Endothelial cell of umbilical vein (primary cell): ENCODE measurements at regions not wholly inside any gene's neighbourhood (a gene's known extent, or its start where the extent isn't known, plus 50 kb on each side); places are given as distances from the start of the nearest gene placed in this dataset.

ENCODE experiments used
- BruUV-seq: library from RNA; stranded (reverse); fragments of 400-500 nt; replicated peaks from 2 replicates; lab custom pipeline; 2021; lab: Mats Ljungman, UMichigan
- CTCF ChIA-PET: fragments of 300-600, 350-600 bp; sonication (Branson Sonifier 250); formaldehyde crosslinking; loops from one replicate; lab custom pipeline; 2021; ENCODE audit warnings: antibody characterized with exemption, inconsistent platforms; lab: Charles Lee
- POLR2A ChIA-PET: fragments of 300-600, 350-600 bp; sonication (Branson Sonifier 250); formaldehyde crosslinking; loops from one replicate; lab custom pipeline; 2021; ENCODE audit warnings: antibody characterized with exemption, inconsistent platforms; lab: Charles Lee
- DNase-seq: peaks from one replicate; pipeline ENCODE4 v3.0.0-alpha.2; 2011; ENCODE audit warnings: low read depth, low spot score
- FAIRE-seq: peaks from 2 replicates; lab custom pipeline; 2011; peaks lifted over from hg19 to GRCh38; lab: Jason Lieb, UNC
- H2AFZ ChIP-seq: 2 replicates; pipeline ENCODE4 v1.6.0; 2012; ENCODE audit warnings: low read depth, low read length, control low read depth, inconsistent platforms
- H3K27ac ChIP-seq: 2 replicates; pipeline ENCODE4 v1.5.1; 2011; ENCODE audit warnings: low read depth, mild to moderate bottlenecking, control low read depth, low read length, moderate library complexity; ENCODE audit not compliant: insufficient read depth
- H3K27me3 ChIP-seq, 2 experiments: 2 replicates each; pipeline versions ENCODE4 v1.6.0 to v1.6.1; 2011; ENCODE audit warnings: low read length in 2 of 2, mixed read lengths in 1 of 2; ENCODE audit not compliant: control insufficient read depth in 2 of 2, insufficient read depth in 2 of 2
- H3K36me3 ChIP-seq, 2 experiments: 2 replicates in 1 of 2; 3 replicates in 1 of 2; pipeline ENCODE4 v1.5.1; 2011; ENCODE audit warnings: low read length in 2 of 2, mild to moderate bottlenecking in 1 of 2, moderate library complexity in 1 of 2; ENCODE audit not compliant: control insufficient read depth in 2 of 2, insufficient read depth in 2 of 2; ENCODE audit errors: extremely low read depth in 1 of 2
- H3K4me1 ChIP-seq: 3 replicates; pipeline ENCODE4 v1.5.1; 2011; ENCODE audit warnings: mild to moderate bottlenecking, low read length; ENCODE audit not compliant: control insufficient read depth, insufficient read depth; ENCODE audit errors: extremely low read depth
- H3K4me2 ChIP-seq: 2 replicates; pipeline ENCODE4 v1.6.1; 2011; ENCODE audit warnings: low read length, control low read depth, mixed read lengths; ENCODE audit not compliant: insufficient read depth
- H3K4me3 ChIP-seq, 3 experiments: fragments of 200-600 bp in 1 of 3; sonication (generic), shearing (Covaris generic) in 1 of 3; replicated peaks in 1 of 3; 2 replicates each; pipeline ENCODE4 v1.5.1; 2011 to 2016; ENCODE audit warnings: control low read depth in 3 of 3, low read length in 3 of 3, mild to moderate bottlenecking in 2 of 3, inconsistent platforms in 1 of 3, low read depth in 1 of 3, moderate library complexity in 1 of 3; ENCODE audit not compliant: insufficient read depth in 1 of 3
- H3K79me2 ChIP-seq: 2 replicates; pipeline ENCODE4 v1.6.0; 2012; ENCODE audit warnings: low read length, inconsistent platforms; ENCODE audit not compliant: control insufficient read depth, insufficient read depth
- H3K9ac ChIP-seq: replicated peaks from 2 replicates; pipeline ENCODE3; 2011; ENCODE audit warnings: low read length, control low read depth; ENCODE audit not compliant: insufficient read depth; ENCODE audit errors: extremely low read depth
- H3K9me1 ChIP-seq: replicated peaks from 3 replicates; pipeline ENCODE4 v1.6.0; 2011; ENCODE audit warnings: mild to moderate bottlenecking, low read length; ENCODE audit not compliant: control insufficient read depth, insufficient read depth; ENCODE audit errors: extremely low read depth
- H3K9me3 ChIP-seq: replicated peaks from 2 replicates; pipeline ENCODE4 v1.5.1; 2012; ENCODE audit warnings: low read length, inconsistent platforms; ENCODE audit not compliant: control insufficient read depth, insufficient read depth
- H4K20me1 ChIP-seq: replicated peaks from 2 replicates; pipeline ENCODE3; 2011; ENCODE audit warnings: mild to moderate bottlenecking, low read length; ENCODE audit not compliant: control insufficient read depth, insufficient read depth; ENCODE audit errors: extremely low read depth
- EZH2 ChIP-seq: IDR thresholded peaks from 2 replicates; pipeline ENCODE4 v1.6.1; 2012; ENCODE audit warnings: borderline replicate concordance, low read depth, mild to moderate bottlenecking, moderate library complexity, low read length, inconsistent platforms; ENCODE audit not compliant: severe bottlenecking
- FOS ChIP-seq: IDR thresholded peaks from 2 replicates; pipeline ENCODE4 v1.6.1; 2011; ENCODE audit warnings: mild to moderate bottlenecking, low read length, moderate library complexity, borderline replicate concordance; ENCODE audit not compliant: insufficient read depth
- GATA2 ChIP-seq: IDR thresholded peaks from 2 replicates; pipeline ENCODE4 v1.7.0; 2011; ENCODE audit warnings: low read depth, mild to moderate bottlenecking, moderate library complexity, mixed read lengths, low read length; ENCODE audit not compliant: insufficient read length, insufficient read depth
- JUN ChIP-seq: IDR thresholded peaks from 2 replicates; pipeline ENCODE4 v1.6.1; 2011; ENCODE audit warnings: borderline replicate concordance, low read depth; ENCODE audit not compliant: insufficient read length, insufficient read depth
- MYC ChIP-seq: IDR thresholded peaks from one replicate; pipeline ENCODE4 v1.6.1; 2011; ENCODE audit warnings: mild to moderate bottlenecking, low read depth, low read length
- POLR2A ChIP-seq: IDR thresholded peaks from 2 replicates; pipeline ENCODE4 v1.6.1; 2012; ENCODE audit warnings: low read depth, mild to moderate bottlenecking, control low read depth, low read length
- POLR2AphosphoS5 ChIP-seq: IDR thresholded peaks from 2 replicates; pipeline ENCODE4 v1.6.1; 2012; ENCODE audit warnings: low read depth, mild to moderate bottlenecking, control low read depth, low read length, moderate library complexity; ENCODE audit not compliant: insufficient read depth
- dilution Hi-C: fragments of 300-500 bp; cut with MboI; formaldehyde crosslinking; loops from one replicate; pipeline ENCODE4 v1.15.0; 2019; ENCODE audit warnings: low sequenced_read_pairs; ENCODE audit not compliant: extremely low pct_ligation_motif_present
- intact Hi-C: fragments of 100-400 bp; cut with micrococcal nuclease; formaldehyde crosslinking; loops from one replicate; pipeline ENCODE4 v1.10.0; 2022
- TF ChIP-seq, protein P1 (sequence below): IDR thresholded peaks from 2 replicates; pipeline ENCODE4 v1.6.1; 2011; ENCODE audit not compliant: insufficient read depth, insufficient read length
- TF ChIP-seq, protein P2 (sequence below), 2 donors: IDR thresholded peaks; 1 replicate in 1 of 2; 2 replicates in 1 of 2; pipeline ENCODE4 v1.5.1; 2011; ENCODE audit warnings: low read length in 2 of 2, mild to moderate bottlenecking in 2 of 2, moderate library complexity in 2 of 2, control low read depth in 1 of 2, inconsistent platforms in 1 of 2, low read depth in 1 of 2; ENCODE audit not compliant: insufficient read depth in 1 of 2; ENCODE audit errors: extremely low read depth in 1 of 2

DNA sequence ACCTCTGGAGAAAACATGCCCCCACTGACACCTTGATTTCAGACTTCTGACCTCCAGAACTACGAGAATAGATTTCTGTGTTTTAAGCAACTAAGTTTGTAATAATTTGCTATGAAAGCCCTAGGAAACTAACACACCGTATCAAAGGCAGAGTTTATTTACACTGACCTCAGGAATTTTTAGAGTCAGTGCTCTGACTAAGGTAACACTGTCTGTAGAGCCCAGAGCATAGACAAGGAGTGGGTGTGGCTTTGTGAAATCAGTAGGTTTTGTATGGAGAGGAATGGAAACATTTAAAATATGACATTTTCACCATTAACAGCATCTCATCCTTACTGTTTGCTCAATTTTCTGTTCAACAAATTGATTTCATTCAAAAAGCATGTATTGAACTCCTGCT lies 764.4 kb upstream of the PCDH10 start:
- POLR2A ChIA-PET: no interaction called here
- no peak overlapping the region for H3K4me2 ChIP-seq
- TF ChIP-seq, protein P1, sequence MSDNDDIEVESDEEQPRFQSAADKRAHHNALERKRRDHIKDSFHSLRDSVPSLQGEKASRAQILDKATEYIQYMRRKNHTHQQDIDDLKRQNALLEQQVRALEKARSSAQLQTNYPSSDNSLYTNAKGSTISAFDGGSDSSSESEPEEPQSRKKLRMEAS: no peak
- TF ChIP-seq, protein P2, sequence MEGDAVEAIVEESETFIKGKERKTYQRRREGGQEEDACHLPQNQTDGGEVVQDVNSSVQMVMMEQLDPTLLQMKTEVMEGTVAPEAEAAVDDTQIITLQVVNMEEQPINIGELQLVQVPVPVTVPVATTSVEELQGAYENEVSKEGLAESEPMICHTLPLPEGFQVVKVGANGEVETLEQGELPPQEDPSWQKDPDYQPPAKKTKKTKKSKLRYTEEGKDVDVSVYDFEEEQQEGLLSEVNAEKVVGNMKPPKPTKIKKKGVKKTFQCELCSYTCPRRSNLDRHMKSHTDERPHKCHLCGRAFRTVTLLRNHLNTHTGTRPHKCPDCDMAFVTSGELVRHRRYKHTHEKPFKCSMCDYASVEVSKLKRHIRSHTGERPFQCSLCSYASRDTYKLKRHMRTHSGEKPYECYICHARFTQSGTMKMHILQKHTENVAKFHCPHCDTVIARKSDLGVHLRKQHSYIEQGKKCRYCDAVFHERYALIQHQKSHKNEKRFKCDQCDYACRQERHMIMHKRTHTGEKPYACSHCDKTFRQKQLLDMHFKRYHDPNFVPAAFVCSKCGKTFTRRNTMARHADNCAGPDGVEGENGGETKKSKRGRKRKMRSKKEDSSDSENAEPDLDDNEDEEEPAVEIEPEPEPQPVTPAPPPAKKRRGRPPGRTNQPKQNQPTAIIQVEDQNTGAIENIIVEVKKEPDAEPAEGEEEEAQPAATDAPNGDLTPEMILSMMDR (IDR thresholded peaks at IDR 0.05; ENCODE audit: extremely low read depth in 1 of 2, insufficient read depth in 1 of 2, low read depth in 1 of 2, low read length in 2 of 2): no peak
- TF ChIP-seq JUN (no peak), POLR2AphosphoS5 (no peak), FOS (no peak), EZH2 (no peak), POLR2A (no peak), GATA2 (no peak), MYC (no peak)
- H3K4me1 ChIP-seq: no peaks in the 10 kb centered on the region
- no peak overlapping the region for H3K4me3 ChIP-seq
- H2AFZ ChIP-seq: no peak overlapping the region
- H3K9me3 ChIP-seq: no peaks in the 10 kb centered on the region
- DNase-seq: no peak
- H3K27ac ChIP-seq: no peak overlapping the region
- dilution Hi-C loops: no loop called here
- intact Hi-C loops: no loop called here
- FAIRE-seq: no peak
- H3K9me1 ChIP-seq: no peaks in the 10 kb centered on the region
- no peaks in the 10 kb centered on the region for H3K27me3 ChIP-seq
- no peaks in the 10 kb centered on the region for H3K79me2 ChIP-seq
- no peaks in the 10 kb centered on the region for H4K20me1 ChIP-seq
- CTCF ChIA-PET: no interaction called here
- no peak overlapping the region for H3K9ac ChIP-seq
- no peaks in the 10 kb centered on the region for H3K36me3 ChIP-seq
- BruUV-seq: no TSS peak
